HG03378 (cell line): ENCODE measurements at regions not wholly inside any gene's neighbourhood (a gene's known extent, or its start where the extent isn't known, plus 50 kb on each side); places are given as distances from the start of the nearest gene placed in this dataset.
"Not testable (repeated sequence)": the region's sequence is repeated elsewhere in the genome, so short reads cannot be mapped to it uniquely, and the experiment has no call there.

ENCODE experiments used
- ATAC-seq: cut with Tn5 transposase; IDR thresholded peaks from one replicate; pipeline ENCODE4 v1.9.1; 2021; ENCODE audit warnings: mild to moderate bottlenecking, moderate library complexity; ENCODE audit not compliant: unreplicated experiment

- no peak for ATAC-seq
Measured at GRCh38 chr2:192993059-192993458, 798.3 kb upstream of the TMEFF2 start.

DNA sequence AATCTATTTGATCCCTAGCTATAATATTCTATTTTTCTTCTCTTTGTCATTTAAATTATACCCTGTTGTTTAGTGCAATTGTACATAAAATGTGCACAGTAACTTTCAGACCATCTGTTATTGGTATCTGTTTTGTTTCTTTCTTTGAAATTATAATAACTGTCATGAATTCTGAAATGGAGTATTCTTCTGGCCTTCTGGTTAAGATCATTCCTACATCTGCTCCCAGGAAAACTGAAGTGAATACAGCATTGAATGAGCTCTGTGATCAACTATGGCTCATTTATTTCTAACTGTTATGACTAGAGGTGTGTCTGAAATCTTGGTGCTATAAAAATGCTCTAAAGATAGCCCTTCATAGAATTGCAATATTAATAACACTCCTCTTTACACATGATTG lies 788.4 kb upstream of the TMEFF2 start:
- no peak for ATAC-seq

- ATAC-seq, result no peak
Measured at GRCh38 chr2:192978395-192978794, 783.7 kb upstream of the TMEFF2 start.

DNA sequence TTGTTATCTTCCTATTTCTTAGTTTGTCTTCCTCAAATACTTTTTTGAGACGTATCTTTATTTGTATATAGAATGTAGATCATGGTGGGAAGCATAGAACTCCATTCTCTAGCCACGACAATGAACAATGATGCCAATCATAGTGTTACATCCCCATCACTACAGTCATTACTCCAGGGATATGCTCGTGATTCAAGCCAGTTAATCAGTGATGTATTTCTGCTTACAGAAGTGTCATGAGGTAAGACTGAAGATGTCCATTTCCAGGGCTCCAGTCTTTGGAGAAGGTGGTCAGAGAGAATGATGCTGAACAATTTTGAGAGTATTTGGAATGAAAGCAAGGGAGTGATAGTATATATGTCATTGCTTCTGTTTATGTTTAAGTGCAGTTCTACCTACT lies 777.2 kb upstream of the TMEFF2 start:
- ATAC-seq, result no peak

- no peak for ATAC-seq
Measured at GRCh38 chr2:192969055-192969454, 774.3 kb upstream of the TMEFF2 start.

DNA sequence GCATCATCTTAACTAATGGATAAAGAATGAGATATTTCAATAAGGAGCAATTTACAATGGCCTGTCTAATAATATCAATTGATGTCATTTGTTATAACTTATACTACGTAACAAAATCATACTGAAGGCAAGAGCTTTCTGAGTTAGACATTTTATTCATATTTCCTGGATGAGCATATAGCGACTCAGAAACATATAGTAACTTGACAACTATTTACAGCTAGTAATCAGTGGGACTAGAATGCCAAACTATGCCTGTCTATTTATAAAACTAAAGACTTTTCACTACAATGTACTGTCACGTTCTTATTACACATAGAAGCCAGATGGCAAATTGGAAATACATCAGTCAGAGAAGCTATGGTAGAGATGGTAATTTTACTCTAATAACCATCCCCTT lies 766.2 kb upstream of the TMEFF2 start:
- no peak for ATAC-seq

DNA sequence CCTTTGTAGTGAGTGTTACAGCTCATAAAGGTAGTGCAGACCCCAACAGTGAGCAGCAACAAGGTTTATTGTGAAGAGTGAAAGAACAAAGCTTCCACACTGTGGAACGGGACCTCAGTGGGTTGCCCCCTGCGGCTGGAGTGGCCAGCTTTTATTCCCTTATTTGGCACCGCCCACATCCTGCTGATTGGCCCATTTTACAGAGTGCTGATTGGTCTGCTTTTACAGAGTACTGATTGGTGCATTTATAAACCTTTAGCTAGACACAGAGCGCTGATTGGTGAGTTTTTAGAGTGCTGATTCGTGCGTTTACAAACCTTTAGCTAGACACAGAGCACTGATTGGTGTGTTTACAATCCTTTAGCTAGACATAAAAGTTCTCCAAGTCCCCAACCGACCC lies 763.9 kb upstream of the TMEFF2 start:
- ATAC-seq, result not testable (repeated sequence)

DNA sequence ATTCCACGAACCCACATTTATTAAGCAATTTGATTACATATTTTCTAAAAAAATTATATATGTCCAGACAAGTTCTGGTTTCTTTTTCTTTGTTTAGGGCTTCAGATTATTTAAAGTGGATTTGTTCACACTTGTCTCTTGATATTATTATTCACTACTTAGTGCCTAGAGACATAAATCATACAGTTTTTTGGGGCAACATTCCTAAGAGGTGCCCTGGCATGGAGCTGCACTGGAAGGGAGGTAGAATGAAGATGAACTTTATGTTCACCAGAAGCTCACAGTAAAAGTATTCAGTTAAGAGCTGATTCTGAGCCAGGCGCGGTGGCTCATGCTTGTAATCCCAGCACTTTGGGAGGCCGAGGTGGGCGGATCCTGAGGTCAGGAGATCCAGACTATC lies 762.7 kb upstream of the TMEFF2 start:
- ATAC-seq, result no peak

- ATAC-seq, result no peak
Measured at GRCh38 chr2:192953116-192953515, 758.4 kb upstream of the TMEFF2 start.

DNA sequence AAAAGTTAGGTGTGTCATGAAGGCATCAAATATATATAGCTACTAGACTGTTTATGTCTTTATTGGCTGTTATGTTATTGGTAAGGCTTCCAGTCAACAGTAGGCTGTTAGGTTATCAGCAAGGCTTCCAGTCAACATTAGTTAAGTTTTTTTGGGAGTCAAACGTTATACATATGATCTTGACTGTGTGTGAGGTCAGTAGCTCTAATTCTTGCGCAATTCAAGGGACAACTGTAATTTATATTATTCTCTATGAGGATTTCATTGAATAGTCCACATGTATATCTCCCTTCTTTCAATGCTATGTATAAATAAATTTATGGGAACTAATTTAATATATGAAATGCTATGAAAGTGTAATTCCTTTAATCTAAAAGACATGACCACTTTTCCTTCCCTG lies 757.5 kb upstream of the TMEFF2 start:
- no peak for ATAC-seq

- ATAC-seq, result no peak
Measured at GRCh38 chr2:192948316-192948715, 753.6 kb upstream of the TMEFF2 start.

GRCh38 chr2:192947352-192947751 lies 752.6 kb upstream of the TMEFF2 start:
- ATAC-seq, result no peak

DNA sequence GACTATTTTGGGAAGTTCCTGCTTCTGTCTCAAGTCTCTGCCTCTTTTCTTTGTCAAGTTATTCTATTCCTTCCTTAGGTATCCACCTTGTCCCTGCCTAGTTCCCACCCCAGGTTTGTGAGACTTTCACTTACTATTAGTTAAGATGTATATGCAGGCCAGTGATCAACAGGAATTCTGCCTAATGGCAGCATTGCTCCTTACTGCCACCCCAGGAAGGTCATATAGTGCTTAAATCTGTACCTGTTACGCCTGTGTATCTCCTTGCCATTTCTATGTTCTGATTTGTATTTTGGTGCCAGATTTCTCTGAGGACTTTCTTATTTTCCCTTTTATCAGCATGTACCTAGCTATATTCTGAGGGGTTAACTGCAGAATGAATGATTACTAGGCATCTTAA lies 746.0 kb upstream of the TMEFF2 start:
- ATAC-seq, result no peak

GRCh38 chr2:192932376-192932775 lies 737.6 kb upstream of the TMEFF2 start:
- no peak for ATAC-seq

GRCh38 chr2:192921631-192922030 lies 726.9 kb upstream of the TMEFF2 start:
- ATAC-seq, result not testable (repeated sequence)

GRCh38 chr2:192901446-192901845 lies 706.7 kb upstream of the TMEFF2 start:
- no peak for ATAC-seq

- ATAC-seq, result no peak
Measured at GRCh38 chr2:192899466-192899865, 704.7 kb upstream of the TMEFF2 start.

DNA sequence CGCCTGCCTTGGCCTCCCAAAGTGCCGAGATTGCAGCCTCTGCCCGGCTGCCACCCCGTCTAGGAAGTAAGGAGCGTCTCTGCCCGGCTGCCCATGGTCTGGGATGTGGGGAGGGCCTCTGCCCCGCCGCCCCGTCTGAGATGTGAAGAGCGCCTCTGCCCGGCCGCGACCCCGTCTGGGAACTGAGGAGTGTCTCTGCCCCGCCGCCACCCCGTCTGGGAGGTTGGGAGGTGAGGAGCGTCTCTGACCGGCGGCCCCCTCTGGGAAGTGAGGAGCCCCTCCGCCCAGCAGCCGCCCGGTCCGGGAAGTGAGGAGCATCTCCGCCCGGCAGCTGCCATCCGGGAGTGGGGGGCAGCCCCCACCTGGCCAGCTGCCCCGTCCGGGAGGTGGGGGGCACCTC lies 699.2 kb upstream of the TMEFF2 start:
- not testable (repeated sequence) for ATAC-seq

- no peak for ATAC-seq
Measured at GRCh38 chr2:192888109-192888508, 693.4 kb upstream of the TMEFF2 start.

GRCh38 chr2:192887337-192887736 lies 692.6 kb upstream of the TMEFF2 start:
- no peak for ATAC-seq

DNA sequence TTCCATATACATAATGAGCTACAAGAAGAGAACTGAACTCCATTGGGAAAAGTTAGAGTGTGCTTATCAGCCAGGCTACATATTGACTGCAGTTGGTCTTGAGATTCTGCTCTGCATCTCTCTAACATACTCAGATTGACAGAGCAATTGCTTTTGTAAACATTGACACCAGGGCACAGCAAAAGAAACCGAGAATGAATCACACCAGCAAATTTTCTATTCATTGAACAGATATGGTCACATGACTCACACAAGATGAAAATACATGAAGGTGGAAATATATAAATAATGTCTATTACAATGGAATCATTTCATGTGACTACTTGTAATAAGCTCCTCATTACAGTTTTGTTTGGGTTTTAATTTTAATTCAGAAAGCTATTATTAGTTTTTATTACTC lies 691.9 kb upstream of the TMEFF2 start:
- ATAC-seq, result no peak

- ATAC-seq, result no peak
Measured at GRCh38 chr2:192885569-192886160, 690.9 kb upstream of the TMEFF2 start.

DNA sequence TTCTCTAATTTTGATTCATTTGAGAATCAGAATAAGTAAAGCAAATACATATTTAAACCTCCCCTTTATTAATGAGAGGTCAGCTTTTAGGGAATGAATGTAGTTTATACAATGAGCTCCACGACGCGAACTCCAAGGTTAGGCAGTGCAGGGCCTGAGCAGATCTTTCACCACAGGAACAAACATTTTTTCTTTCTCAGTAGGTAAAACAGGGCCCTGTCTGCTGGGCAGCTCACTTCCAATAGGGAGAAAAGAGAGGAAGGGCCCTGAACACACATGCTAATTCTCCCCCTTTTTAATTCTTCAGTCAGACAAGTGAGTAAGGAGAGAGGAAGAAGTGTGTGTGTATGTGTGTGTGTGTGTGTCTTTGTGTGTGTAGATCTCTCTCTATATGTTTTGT lies 682.4 kb upstream of the TMEFF2 start:
- no peak for ATAC-seq

- ATAC-seq, result no peak
Measured at GRCh38 chr2:192876698-192877097, 682.0 kb upstream of the TMEFF2 start.
